Brain microvascular endothelial cell (primary cell): ENCODE measurements at regions not wholly inside any gene's neighbourhood (a gene's known extent, or its start where the extent isn't known, plus 50 kb on each side); places are given as distances from the start of the nearest gene placed in this dataset.

Experiments
- DNase-seq: peaks from one replicate; pipeline ENCODE4 v3.0.0-alpha.2; 2020
- H3K27ac ChIP-seq: fragments of 250-450 bp; sonication (Bioruptor Pico); 2 replicates; pipeline ENCODE4 v1.5.1; 2020; ENCODE audit warnings: mild to moderate bottlenecking, moderate library complexity
- H3K27me3 ChIP-seq: fragments of 250-450 bp; sonication (Bioruptor Pico); replicated peaks from 2 replicates; pipeline ENCODE4 v1.5.1; 2020; ENCODE audit warnings: mild to moderate bottlenecking
- H3K36me3 ChIP-seq: fragments of 250-450 bp; sonication (Bioruptor Pico); replicated peaks from 2 replicates; pipeline ENCODE4 v1.5.1; 2020; ENCODE audit warnings: mild to moderate bottlenecking
- H3K4me3 ChIP-seq: 2 replicates; pipeline ENCODE4 v1.5.1; 2011; ENCODE audit warnings: low read depth, mild to moderate bottlenecking, control low read depth, low read length, moderate library complexity
- in situ Hi-C: cut with HindIII; loops from 2 replicates; pipeline ENCODE4 v1.10.0; 2017; ENCODE audit warnings: low sequenced_read_pairs, low pct_ligation_motif_present
- TF ChIP-seq, protein P1 (sequence below): IDR thresholded peaks from 2 replicates; pipeline ENCODE4 v1.5.1; 2011; ENCODE audit warnings: low read depth, mild to moderate bottlenecking, moderate library complexity, low read length, control low read depth, inconsistent platforms; ENCODE audit errors: missing control alignments

DNA sequence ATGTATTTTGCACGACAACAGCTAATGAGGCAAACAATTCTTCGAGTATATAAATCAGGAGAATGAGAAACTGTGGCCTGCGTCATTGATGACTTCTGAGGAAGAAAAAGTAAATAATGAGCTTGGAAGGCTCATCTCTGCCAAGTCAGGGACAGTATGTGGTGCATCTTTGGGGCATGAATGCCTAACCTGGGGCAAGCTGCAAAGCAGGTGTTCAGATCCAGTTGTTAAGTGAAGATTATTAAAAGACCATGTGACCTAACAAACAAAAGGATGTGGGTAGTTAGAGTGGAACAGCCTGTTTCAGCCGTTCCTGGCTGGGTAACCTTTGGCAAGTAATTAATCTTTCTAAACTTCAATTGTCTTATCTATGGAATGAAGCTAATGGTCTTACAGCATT lies 93.0 kb downstream of the LYZL2 start:
- Histone ChIP-seq H3K36me3 (no peaks in the 10 kb centered on the region), H3K27me3 (no peaks in the 10 kb centered on the region), H3K27ac (no peak overlapping the region), H3K4me3 (no peak overlapping the region)
- in situ Hi-C loops, result loop anchor here (25.0 kb wide), 1 partner anchor 99 kb away; the partner anchor contains the start of gene MAP3K8
- DNase-seq, result no peak
- TF ChIP-seq, protein P1, sequence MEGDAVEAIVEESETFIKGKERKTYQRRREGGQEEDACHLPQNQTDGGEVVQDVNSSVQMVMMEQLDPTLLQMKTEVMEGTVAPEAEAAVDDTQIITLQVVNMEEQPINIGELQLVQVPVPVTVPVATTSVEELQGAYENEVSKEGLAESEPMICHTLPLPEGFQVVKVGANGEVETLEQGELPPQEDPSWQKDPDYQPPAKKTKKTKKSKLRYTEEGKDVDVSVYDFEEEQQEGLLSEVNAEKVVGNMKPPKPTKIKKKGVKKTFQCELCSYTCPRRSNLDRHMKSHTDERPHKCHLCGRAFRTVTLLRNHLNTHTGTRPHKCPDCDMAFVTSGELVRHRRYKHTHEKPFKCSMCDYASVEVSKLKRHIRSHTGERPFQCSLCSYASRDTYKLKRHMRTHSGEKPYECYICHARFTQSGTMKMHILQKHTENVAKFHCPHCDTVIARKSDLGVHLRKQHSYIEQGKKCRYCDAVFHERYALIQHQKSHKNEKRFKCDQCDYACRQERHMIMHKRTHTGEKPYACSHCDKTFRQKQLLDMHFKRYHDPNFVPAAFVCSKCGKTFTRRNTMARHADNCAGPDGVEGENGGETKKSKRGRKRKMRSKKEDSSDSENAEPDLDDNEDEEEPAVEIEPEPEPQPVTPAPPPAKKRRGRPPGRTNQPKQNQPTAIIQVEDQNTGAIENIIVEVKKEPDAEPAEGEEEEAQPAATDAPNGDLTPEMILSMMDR, result no peak

DNA sequence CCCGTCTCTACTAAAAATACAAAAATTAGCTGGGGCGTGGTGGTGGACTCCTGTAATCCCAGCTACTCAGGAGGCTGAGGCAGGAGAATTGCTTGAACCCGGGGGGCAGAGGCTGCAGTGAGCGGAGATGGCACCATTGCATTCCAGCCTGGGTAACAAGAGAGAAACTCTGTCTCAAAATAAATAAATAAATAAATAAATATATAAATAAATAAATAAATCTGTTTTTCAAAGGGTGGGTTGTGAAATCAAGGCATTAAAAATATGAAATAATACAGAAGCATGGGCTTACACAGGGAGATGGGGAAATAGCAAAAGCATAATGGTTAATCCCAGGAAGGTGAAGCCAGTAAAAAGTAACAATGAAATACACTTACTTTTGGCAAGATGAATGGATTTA lies 93.9 kb downstream of the LYZL2 start:
- no peak overlapping the region for H3K27ac ChIP-seq
- in situ Hi-C loops, result loop anchor here (25.0 kb wide), 1 partner anchor 98 kb away; the partner anchor contains the start of gene MAP3K8
- H3K4me3 ChIP-seq, result no peak overlapping the region
- TF ChIP-seq, protein P1, result no peak
- DNase-seq, result no peak
- no peaks in the 10 kb centered on the region for H3K27me3 ChIP-seq
- H3K36me3 ChIP-seq, result no peaks in the 10 kb centered on the region

DNA sequence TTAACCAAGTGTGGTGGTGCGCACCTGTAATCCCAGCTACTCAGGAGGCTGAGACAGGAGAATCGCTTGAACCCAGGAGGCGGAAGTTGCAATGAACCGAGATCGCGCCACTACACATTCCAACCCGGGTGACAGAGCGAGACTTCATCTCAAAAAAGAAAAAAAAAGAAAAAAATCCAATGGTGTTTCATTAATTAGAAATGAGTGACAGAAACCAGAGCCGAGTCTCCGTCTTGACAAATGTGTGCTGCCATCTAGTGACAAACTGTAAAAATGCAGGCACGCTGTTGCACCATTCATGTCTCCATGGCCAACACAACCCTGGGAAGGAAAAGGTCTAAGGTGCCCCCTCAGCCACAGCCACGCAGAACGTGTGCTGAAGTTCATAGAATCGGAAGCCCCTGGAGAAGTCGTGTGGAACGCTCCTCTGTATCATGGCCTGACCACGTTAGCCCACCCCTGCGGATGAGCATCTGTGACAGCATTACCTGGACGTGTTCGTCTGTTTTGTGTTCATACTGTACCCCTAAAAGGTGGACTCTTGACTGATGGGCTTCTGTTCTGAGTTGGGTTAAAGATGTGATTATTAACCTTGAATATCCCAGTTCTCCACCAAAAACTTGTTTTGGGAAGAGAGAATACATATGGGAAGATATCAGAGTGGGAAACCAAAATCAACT lies 94.9 kb downstream of the LYZL2 start:
- no peak overlapping the region for H3K4me3 ChIP-seq
- no peaks in the 10 kb centered on the region for H3K27me3 ChIP-seq
- H3K27ac ChIP-seq, result no peak overlapping the region
- DNase-seq, result peak; percentile 66
- TF ChIP-seq, protein P1, result peak; percentile 84
- in situ Hi-C loops, result loop anchor here (25.0 kb wide), 1 partner anchor 97 kb away; the partner anchor contains the start of gene MAP3K8
- no peaks in the 10 kb centered on the region for H3K36me3 ChIP-seq

DNA sequence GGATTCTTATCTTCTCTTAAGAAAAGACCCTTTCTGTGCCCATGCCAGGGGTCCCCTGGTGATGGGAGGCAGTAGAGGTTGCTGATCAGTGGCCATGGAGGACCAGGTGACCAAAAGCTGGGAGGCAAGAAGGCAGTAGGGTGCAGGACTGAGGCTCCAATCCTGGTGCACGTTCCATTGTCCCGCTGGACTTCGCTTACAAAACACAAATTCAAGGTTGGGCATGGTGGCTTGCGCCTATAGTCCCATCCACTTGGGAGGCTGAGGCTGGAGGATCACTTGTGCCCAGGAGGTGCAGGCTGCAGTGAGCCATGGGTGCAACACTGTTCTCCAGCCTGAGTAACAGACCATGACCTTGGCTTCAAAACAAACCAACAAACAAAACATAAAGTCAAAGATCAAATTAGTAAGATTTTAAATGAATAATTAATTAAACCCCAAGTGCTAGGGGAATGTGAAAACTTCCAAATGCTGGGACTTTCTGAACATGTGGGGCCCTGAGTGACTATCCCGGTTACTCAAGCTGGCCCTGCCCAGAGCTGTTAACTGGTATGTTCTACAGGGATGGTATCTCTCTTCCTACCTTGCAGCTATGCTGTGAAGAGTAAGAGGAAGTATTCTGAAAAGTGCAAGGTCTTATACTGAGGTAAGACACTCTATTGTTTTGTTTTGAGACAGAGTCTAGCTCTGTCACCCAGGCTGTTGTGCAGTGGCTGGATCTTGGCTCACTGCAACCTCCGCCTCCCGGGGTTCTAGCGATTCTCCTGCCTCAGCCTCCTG lies 97.6 kb downstream of the LYZL2 start:
- no peak for DNase-seq
- Histone ChIP-seq H3K27me3 (no peaks in the 10 kb centered on the region), H3K27ac (no peak overlapping the region), H3K4me3 (no peak overlapping the region), H3K36me3 (no peaks in the 10 kb centered on the region)
- TF ChIP-seq, protein P1, result no peak
- in situ Hi-C loops, result loop anchor here (25.0 kb wide), 1 partner anchor 95 kb away; the partner anchor contains the start of gene MAP3K8

DNA sequence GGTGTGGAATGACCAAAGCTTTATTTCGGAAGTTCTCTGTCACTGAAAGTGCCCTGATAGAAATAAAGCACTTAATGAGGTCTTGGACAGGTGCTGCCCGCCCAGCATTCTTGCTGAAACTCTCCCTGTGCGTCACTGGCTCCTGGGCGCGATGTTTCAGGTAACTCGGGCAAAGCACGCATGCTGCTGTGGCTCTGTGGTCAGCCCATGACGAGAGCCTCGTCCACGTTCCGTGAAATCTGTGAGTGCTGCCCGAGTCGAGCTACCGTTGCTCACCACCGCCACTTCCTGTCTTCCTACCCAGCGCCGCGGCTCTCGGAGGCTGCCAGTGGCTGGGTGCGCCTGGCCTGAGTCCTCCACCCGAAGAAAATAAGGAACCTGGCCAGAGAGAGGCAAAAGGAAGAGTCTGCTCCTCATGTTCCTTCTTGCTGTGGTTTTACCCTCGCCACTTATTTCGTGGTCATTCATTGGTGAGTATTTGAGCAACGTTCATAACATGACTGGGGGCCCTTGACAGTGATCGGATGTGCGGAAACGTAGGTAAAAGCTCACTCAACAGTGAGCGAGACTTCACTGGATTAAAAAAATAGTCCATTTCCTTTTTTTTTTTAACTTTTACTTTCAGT lies 95.5 kb downstream of the MAP3K8 start:
- TF ChIP-seq, protein P1, result no peak
- in situ Hi-C loops, result loop anchor here (25.0 kb wide), 1 partner anchor 92 kb away; the partner anchor contains the start of gene MAP3K8
- H3K27me3 ChIP-seq, result no peaks in the 10 kb centered on the region
- no peak for DNase-seq
- H3K36me3 ChIP-seq, result no peaks in the 10 kb centered on the region
- no peak overlapping the region for H3K4me3 ChIP-seq
- no peak overlapping the region for H3K27ac ChIP-seq
